ENCODE measurements at regions not wholly inside any gene's neighbourhood (a gene's known extent, or its start where the extent isn't known, plus 50 kb on each side); places are given as distances from the start of the nearest gene placed in this dataset.

- no peak for TF ChIP-seq POLR2AphosphoS5 (IDR thresholded peaks at IDR 0.05; ENCODE audit: low read depth, low read length)
- TF ChIP-seq CTCF (IDR thresholded peaks at IDR 0.05), result no peak
- no peak for TF ChIP-seq SIN3A (IDR thresholded peaks at IDR 0.05; ENCODE audit: borderline replicate concordance, insufficient read depth, low read depth, low read length)
Measured at GRCh38 chr3:76958274-76958673, 81.6 kb upstream of the ROBO2 start.

All from Panc1 (cell line).